Fibroblast of mammary gland (primary cell): ENCODE measurements at regions not wholly inside any gene's neighbourhood (a gene's known extent, or its start where the extent isn't known, plus 50 kb on each side); places are given as distances from the start of the nearest gene placed in this dataset.

Experiments
- DNase-seq: peaks from one replicate; pipeline ENCODE4 v3.0.0-alpha.2; 2010; ENCODE audit warnings: low read depth
- H3K4me3 ChIP-seq: 2 replicates; pipeline ENCODE4 v1.5.1; 2011; ENCODE audit warnings: low read depth, mild to moderate bottlenecking, low read length, moderate library complexity; ENCODE audit not compliant: control insufficient read depth
- TF ChIP-seq, protein P1 (sequence below): conservative IDR thresholded peaks from 2 replicates; pipeline ENCODE4 v1.5.1; 2011; ENCODE audit warnings: low read depth, low read length, inconsistent platforms; ENCODE audit not compliant: control insufficient read depth, insufficient read depth

DNA sequence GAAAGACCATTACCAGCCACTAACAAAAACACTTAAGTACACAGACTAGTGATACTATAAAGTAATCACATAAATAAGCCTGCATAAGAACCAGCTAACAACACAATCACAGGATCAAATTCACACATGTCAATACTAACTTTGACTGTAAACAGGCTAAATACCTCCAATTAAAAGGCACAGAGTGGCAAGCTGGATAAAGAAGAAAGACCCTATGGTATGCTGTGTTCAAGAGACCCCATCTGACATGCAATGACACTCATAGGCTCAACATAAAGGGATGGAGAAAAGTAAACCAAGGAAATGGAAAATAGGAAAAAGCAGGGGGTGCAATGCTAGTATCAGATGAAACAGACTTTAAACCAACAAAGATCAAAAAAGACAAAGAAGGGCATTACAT lies 631.8 kb upstream of the NOX3 start:
- TF ChIP-seq, protein P1, sequence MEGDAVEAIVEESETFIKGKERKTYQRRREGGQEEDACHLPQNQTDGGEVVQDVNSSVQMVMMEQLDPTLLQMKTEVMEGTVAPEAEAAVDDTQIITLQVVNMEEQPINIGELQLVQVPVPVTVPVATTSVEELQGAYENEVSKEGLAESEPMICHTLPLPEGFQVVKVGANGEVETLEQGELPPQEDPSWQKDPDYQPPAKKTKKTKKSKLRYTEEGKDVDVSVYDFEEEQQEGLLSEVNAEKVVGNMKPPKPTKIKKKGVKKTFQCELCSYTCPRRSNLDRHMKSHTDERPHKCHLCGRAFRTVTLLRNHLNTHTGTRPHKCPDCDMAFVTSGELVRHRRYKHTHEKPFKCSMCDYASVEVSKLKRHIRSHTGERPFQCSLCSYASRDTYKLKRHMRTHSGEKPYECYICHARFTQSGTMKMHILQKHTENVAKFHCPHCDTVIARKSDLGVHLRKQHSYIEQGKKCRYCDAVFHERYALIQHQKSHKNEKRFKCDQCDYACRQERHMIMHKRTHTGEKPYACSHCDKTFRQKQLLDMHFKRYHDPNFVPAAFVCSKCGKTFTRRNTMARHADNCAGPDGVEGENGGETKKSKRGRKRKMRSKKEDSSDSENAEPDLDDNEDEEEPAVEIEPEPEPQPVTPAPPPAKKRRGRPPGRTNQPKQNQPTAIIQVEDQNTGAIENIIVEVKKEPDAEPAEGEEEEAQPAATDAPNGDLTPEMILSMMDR = no peak
- no peak overlapping the region for H3K4me3 ChIP-seq
- DNase-seq = no peak

DNA sequence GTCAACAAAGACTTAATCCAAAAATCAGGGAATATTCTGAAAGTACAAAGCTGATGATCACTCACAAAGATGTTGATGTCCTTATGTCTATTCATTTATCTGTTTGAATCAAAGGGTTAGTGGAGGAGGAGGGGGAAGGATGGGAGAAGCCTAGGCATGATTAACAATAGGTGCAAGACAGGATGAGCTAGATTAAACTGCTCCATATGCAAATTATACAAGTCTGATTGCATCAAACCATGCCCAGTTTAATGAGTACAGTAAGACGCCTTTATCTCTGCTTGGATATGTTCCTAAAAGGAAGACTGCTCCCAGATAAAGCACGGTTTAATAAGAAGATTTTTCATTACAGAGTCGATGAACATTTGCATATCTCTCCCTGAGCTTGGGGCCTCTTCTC lies 626.4 kb upstream of the NOX3 start:
- no peak for DNase-seq
- H3K4me3 ChIP-seq = no peak overlapping the region
- TF ChIP-seq, protein P1 = no peak

DNA sequence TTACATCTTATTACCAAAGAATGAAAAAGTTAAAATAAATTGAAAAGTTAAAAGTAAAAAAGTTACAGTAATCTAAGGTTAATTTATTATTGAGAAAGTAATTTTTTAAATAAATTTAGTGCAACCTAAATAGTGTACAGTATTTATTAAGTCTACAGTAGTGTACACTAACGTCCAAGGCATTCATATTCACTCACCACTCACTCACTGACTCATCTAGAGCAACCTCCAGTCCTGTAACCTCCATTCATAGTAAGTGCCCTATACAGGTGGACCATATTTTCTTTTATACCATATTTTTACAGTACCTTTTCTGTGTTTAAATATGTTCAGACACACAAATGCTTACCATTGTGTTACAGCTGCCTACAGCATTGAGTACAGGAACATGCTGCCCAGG lies 624.7 kb upstream of the NOX3 start:
- H3K4me3 ChIP-seq = no peak overlapping the region
- TF ChIP-seq, protein P1 = no peak
- no peak for DNase-seq

GRCh38 chr6:156068881-156069280 lies 613.2 kb upstream of the NOX3 start:
- no peak for DNase-seq
- TF ChIP-seq, protein P1 = no peak
- H3K4me3 ChIP-seq = no peak overlapping the region

- TF ChIP-seq, protein P1 = no peak
- no peak for DNase-seq
- no peak overlapping the region for H3K4me3 ChIP-seq
These were observed 610.2 kb upstream of the NOX3 start for GRCh38 chr6:156065849-156066248.

GRCh38 chr6:156062091-156062563 lies 606.5 kb upstream of the NOX3 start:
- TF ChIP-seq, protein P1 = no peak
- H3K4me3 ChIP-seq = no peak overlapping the region
- no peak for DNase-seq

DNA sequence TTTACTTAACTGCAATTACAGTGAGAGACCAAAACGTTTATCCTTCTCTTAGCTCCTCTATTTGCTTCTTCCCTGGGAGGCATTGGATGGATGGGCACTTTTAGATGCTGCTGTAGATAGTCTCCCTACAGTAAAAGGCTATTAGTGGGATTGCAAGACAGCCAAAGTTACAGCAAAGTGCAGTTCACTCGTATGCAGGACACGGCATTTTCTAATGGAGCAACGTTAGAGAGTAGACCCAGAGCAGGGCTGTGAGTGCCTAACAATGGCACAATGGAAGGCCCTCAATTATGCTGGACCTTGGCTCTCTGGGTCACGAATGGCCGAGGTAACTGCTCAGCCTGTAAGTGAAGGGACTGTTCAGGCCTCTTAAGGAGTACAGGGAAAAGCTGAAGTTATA lies 605.8 kb upstream of the NOX3 start:
- H3K4me3 ChIP-seq = no peak overlapping the region
- DNase-seq = no peak
- TF ChIP-seq, protein P1 = no peak
